Stimulated activated CD4-positive, alpha-beta T cell treated with anti-CD3 and anti-CD28 coated beads, Interleukin-1b, Interleukin-23, amount 100 ng/mL, for 1 hour (primary cell): ENCODE measurements at regions not wholly inside any gene's neighbourhood (a gene's known extent, or its start where the extent isn't known, plus 50 kb on each side); places are given as distances from the start of the nearest gene placed in this dataset.
"Not testable (repeated sequence)": the region's sequence is repeated elsewhere in the genome, so short reads cannot be mapped to it uniquely, and the experiment has no call there.

Experiments used
- DNase-seq, 2 donors: peaks; one replicate each; pipeline ENCODE4 v3.0.0-alpha.2; 2020; ENCODE audit warnings: low read depth in 2 of 2

- DNase-seq, result no peak
Observed at GRCh38 chr3:118635711-118636110, 398.9 kb downstream of the IGSF11 start.

- no peak for DNase-seq
Observed at GRCh38 chr3:118636841-118637240, 397.8 kb downstream of the IGSF11 start.

- no peak for DNase-seq
Observed at GRCh38 chr3:118637846-118638245, 396.8 kb downstream of the IGSF11 start.

- DNase-seq, result no peak
Observed at GRCh38 chr3:118641608-118642007, 393.0 kb downstream of the IGSF11 start.

- DNase-seq, result no peak
Observed at GRCh38 chr3:118671192-118671591, 363.5 kb downstream of the IGSF11 start.

GRCh38 chr3:118675305-118675704 lies 359.3 kb downstream of the IGSF11 start:
- no peak for DNase-seq

GRCh38 chr3:118678663-118679062 lies 356.0 kb downstream of the IGSF11 start:
- not testable (repeated sequence) for DNase-seq

- no peak for DNase-seq
Observed at GRCh38 chr3:118682921-118683320, 351.7 kb downstream of the IGSF11 start.

GRCh38 chr3:118683636-118684035 lies 351.0 kb downstream of the IGSF11 start:
- no peak for DNase-seq

- DNase-seq, result no peak
Observed at GRCh38 chr3:118688396-118688884, 346.2 kb downstream of the IGSF11 start.

- no peak for DNase-seq
Observed at GRCh38 chr3:118692416-118692815, 342.2 kb downstream of the IGSF11 start.

- DNase-seq, result no peak
Observed at GRCh38 chr3:118705487-118706219, 329.0 kb downstream of the IGSF11 start.

GRCh38 chr3:118707991-118708390 lies 326.7 kb downstream of the IGSF11 start:
- no peak for DNase-seq

- DNase-seq, result no peak
Observed at GRCh38 chr3:118710532-118710931, 324.1 kb downstream of the IGSF11 start.

GRCh38 chr3:118713502-118714207 lies 321.0 kb downstream of the IGSF11 start:
- no peak for DNase-seq

GRCh38 chr3:118714800-118715199 lies 319.8 kb downstream of the IGSF11 start:
- DNase-seq, result no peak

- no peak for DNase-seq
Observed at GRCh38 chr3:118729546-118729945, 305.1 kb downstream of the IGSF11 start.

GRCh38 chr3:118734664-118735063 lies 300.0 kb downstream of the IGSF11 start:
- DNase-seq, result no peak

GRCh38 chr3:118736107-118736506 lies 298.5 kb downstream of the IGSF11 start:
- no peak for DNase-seq

GRCh38 chr3:118740722-118741290 lies 293.8 kb downstream of the IGSF11 start:
- DNase-seq, result no peak

GRCh38 chr3:118742760-118743159 lies 291.9 kb downstream of the IGSF11 start:
- no peak for DNase-seq

GRCh38 chr3:118744186-118744585 lies 290.5 kb downstream of the IGSF11 start:
- no peak for DNase-seq
